Activated CD4-positive, alpha-beta T cell treated with anti-CD3 and anti-CD28 coated beads, Interleukin-2, amount 10 ng/mL, durations not matched to agents 24 days and 14 days (primary cell): ENCODE measurements at regions not wholly inside any gene's neighbourhood (a gene's known extent, or its start where the extent isn't known, plus 50 kb on each side); places are given as distances from the start of the nearest gene placed in this dataset.

ENCODE experiments used
- DNase-seq: peaks from one replicate; pipeline ENCODE4 v3.0.0; 2022
- H3K27ac Mint-ChIP-seq: one replicate; pipeline ENCODE4 v1.8.0; 2022; ENCODE audit warnings: mild to moderate bottlenecking, mixed read lengths
- H3K27me3 Mint-ChIP-seq: one replicate; pipeline ENCODE4 v1.8.0; 2022; ENCODE audit warnings: mixed read lengths
- H3K36me3 Mint-ChIP-seq: one replicate; pipeline ENCODE4 v1.8.0; 2022; ENCODE audit warnings: low read depth, mild to moderate bottlenecking, mixed read lengths
- H3K4me1 Mint-ChIP-seq: one replicate; pipeline ENCODE4 v1.8.0; 2021; ENCODE audit warnings: mixed read lengths
- H3K4me3 Mint-ChIP-seq: one replicate; pipeline ENCODE4 v1.8.0; 2022; ENCODE audit warnings: mild to moderate bottlenecking, moderate library complexity, mixed read lengths
- H3K9me3 Mint-ChIP-seq: one replicate; pipeline ENCODE4 v1.8.0; 2021; ENCODE audit warnings: mixed read lengths
- intact Hi-C: fragments of 100-400 bp; cut with micrococcal nuclease; formaldehyde crosslinking; loops from one replicate; pipeline ENCODE4 v1.15.1; 2023

GRCh38 chr3:103421460-103421859, 986.6 kb downstream of the ZPLD1 start:
- Mint-ChIP-seq H3K4me1 (no peaks in the 10 kb centered on the region), H3K27me3 (no peaks in the 10 kb centered on the region), H3K36me3 (no peaks in the 10 kb centered on the region), H3K27ac (no peak overlapping the region), H3K9me3 (no peaks in the 10 kb centered on the region), H3K4me3 (no peak overlapping the region)
- intact Hi-C loops: no loop called here
- DNase-seq: no peak

DNA sequence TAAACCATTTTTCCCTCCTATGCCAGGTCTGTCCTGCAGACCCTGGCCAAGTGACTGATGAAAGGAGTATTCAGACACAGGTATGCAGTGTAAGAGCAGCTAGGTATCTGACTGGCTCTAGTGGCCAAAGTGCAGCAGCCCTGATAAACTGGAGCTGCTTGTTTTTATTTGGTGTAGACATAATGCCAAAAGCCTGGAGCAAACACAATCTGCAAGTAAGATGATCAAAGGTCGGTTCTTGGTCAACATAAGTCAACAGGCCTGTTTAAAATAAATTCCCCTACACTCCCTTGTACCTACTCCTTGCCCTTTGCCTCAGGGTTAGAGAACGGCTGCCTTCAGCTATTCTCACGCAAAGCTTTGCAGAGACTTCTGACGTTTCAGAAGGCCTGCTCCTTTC, 1003.1 kb downstream of the ZPLD1 start:
- no peaks in the 10 kb centered on the region for H3K36me3 Mint-ChIP-seq
- DNase-seq: no peak
- H3K27me3 Mint-ChIP-seq: no peaks in the 10 kb centered on the region
- no peaks in the 10 kb centered on the region for H3K9me3 Mint-ChIP-seq
- intact Hi-C loops: no loop called here
- no peak overlapping the region for H3K27ac Mint-ChIP-seq
- H3K4me3 Mint-ChIP-seq: no peak overlapping the region
- H3K4me1 Mint-ChIP-seq: no peaks in the 10 kb centered on the region

GRCh38 chr3:103440539-103441203, 1005.9 kb downstream of the ZPLD1 start:
- Mint-ChIP-seq H3K36me3 (no peaks in the 10 kb centered on the region), H3K27ac (no peak overlapping the region), H3K27me3 (no peaks in the 10 kb centered on the region), H3K9me3 (no peaks in the 10 kb centered on the region), H3K4me3 (no peak overlapping the region), H3K4me1 (no peaks in the 10 kb centered on the region)
- no peak for DNase-seq
- intact Hi-C loops: no loop called here

GRCh38 chr3:103446953-103447629, 1012.3 kb downstream of the ZPLD1 start:
- intact Hi-C loops: no loop called here
- H3K4me1 Mint-ChIP-seq: no peaks in the 10 kb centered on the region
- H3K27ac Mint-ChIP-seq: no peak overlapping the region
- H3K36me3 Mint-ChIP-seq: no peaks in the 10 kb centered on the region
- no peak for DNase-seq
- H3K9me3 Mint-ChIP-seq: no peaks in the 10 kb centered on the region
- H3K4me3 Mint-ChIP-seq: no peak overlapping the region
- H3K27me3 Mint-ChIP-seq: no peaks in the 10 kb centered on the region

- Mint-ChIP-seq H3K4me1 (no peaks in the 10 kb centered on the region), H3K36me3 (no peaks in the 10 kb centered on the region), H3K9me3 (no peaks in the 10 kb centered on the region), H3K27ac (no peak overlapping the region), H3K4me3 (no peak overlapping the region), H3K27me3 (no peaks in the 10 kb centered on the region)
- no peak for DNase-seq
- intact Hi-C loops: no loop called here
Measured at GRCh38 chr3:103453152-103453551, 1018.3 kb downstream of the ZPLD1 start.

DNA sequence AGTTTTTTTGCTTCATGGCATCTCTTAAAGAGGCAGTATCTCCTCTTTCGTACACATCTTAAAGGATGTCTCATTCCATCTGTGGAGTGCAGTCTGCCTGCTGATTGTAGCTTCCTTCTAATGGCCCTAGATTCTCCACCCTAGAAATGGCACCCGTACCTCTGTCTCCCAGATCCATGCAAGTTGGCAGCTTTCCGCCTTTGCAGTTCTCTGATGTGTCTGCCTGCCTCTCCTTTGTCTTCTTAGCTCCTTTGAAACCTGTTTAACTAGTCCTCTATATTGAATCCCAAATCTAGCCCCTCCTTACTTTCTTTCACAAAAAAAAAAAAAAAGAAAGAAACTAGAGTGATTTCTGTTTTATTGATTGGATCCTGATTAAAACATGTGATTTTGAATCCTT, 1025.0 kb downstream of the ZPLD1 start:
- intact Hi-C loops: no loop called here
- DNase-seq: no peak
- Mint-ChIP-seq H3K27ac (no peak overlapping the region), H3K4me3 (no peak overlapping the region), H3K36me3 (no peaks in the 10 kb centered on the region), H3K9me3 (no peaks in the 10 kb centered on the region), H3K27me3 (no peaks in the 10 kb centered on the region), H3K4me1 (no peaks in the 10 kb centered on the region)

- no peaks in the 10 kb centered on the region for H3K36me3 Mint-ChIP-seq
- intact Hi-C loops: no loop called here
- H3K4me1 Mint-ChIP-seq: no peaks in the 10 kb centered on the region
- H3K27me3 Mint-ChIP-seq: no peaks in the 10 kb centered on the region
- no peak for DNase-seq
- H3K27ac Mint-ChIP-seq: no peak overlapping the region
- no peak overlapping the region for H3K4me3 Mint-ChIP-seq
- H3K9me3 Mint-ChIP-seq: no peaks in the 10 kb centered on the region
Measured at GRCh38 chr3:103470498-103470897, 1035.7 kb downstream of the ZPLD1 start.

DNA sequence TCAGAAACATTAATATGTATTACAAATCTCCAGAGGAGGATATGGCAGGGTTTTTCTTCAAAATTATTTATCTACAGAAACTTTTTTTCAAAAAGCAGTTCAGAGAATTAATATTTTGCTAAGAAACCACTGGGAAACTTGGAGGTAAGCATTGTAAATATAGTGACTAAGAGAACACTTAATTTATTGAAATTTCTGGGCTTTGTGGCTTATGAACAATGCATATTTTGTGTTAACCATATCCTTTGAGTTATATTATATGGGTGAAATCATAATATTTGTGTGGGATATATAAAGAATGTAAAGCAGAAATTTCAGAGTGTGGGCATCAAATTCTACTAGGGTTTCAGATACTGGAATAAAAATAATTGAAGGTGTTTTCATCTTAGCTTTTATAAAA, 1059.2 kb downstream of the ZPLD1 start:
- no peak overlapping the region for H3K4me3 Mint-ChIP-seq

GRCh38 chr3:103494512-103494911, 1059.7 kb downstream of the ZPLD1 start:
- intact Hi-C loops: no loop called here
- no peaks in the 10 kb centered on the region for H3K36me3 Mint-ChIP-seq
- no peaks in the 10 kb centered on the region for H3K9me3 Mint-ChIP-seq
- H3K4me3 Mint-ChIP-seq: no peak overlapping the region
- H3K27ac Mint-ChIP-seq: no peak overlapping the region
- no peak for DNase-seq
- no peaks in the 10 kb centered on the region for H3K4me1 Mint-ChIP-seq
- no peaks in the 10 kb centered on the region for H3K27me3 Mint-ChIP-seq

More for the DNA sequence above, 1059.2 kb downstream of the ZPLD1 start:
- Mint-ChIP-seq H3K27me3 (no peaks in the 10 kb centered on the region), H3K4me1 (no peaks in the 10 kb centered on the region), H3K27ac (no peak overlapping the region), H3K36me3 (no peaks in the 10 kb centered on the region), H3K9me3 (no peaks in the 10 kb centered on the region)
- no peak for DNase-seq
- intact Hi-C loops: no loop called here

GRCh38 chr3:103495186-103495585, 1060.4 kb downstream of the ZPLD1 start:
- Mint-ChIP-seq H3K4me1 (no peaks in the 10 kb centered on the region), H3K27me3 (no peaks in the 10 kb centered on the region), H3K27ac (no peak overlapping the region), H3K36me3 (no peaks in the 10 kb centered on the region), H3K4me3 (no peak overlapping the region), H3K9me3 (no peaks in the 10 kb centered on the region)
- intact Hi-C loops: no loop called here
- no peak for DNase-seq

DNA sequence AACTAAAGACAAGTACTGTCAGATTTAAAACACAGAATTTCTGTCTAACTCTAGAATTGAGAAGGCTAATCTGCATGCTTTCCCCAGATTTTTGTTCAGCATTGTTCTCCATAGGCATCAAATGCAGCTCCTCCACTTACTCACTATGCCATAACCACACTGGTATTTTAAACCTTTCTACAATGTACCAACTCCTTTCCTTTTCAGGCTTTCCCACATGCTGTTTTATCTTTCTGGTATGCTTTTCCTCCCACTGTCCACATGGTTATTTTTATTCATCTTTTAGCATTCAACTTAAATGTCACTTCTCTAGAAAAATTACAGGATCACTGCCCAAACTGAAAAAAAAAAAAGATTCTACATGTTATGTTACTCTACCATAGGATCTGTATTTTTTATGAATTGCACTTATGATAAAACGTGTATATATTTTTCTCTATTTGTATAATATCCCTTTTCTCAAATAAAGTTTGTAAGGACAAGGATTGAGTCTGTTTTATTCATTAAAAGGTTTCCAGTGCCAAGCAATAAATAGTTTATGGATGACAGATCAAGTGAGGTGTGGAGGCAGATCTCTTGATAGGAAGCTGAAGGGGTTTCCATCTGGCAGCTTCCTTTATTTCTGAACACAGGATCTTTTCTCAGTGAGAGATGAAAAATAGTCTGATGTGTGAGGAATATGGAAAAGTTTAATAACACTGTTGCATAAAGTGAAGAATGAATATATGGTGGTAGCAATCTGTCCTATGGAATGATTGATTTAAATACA, 1064.5 kb downstream of the ZPLD1 start:
- Mint-ChIP-seq H3K4me3 (no peak overlapping the region), H3K27ac (no peak overlapping the region), H3K36me3 (no peaks in the 10 kb centered on the region), H3K4me1 (no peaks in the 10 kb centered on the region), H3K27me3 (no peaks in the 10 kb centered on the region), H3K9me3 (no peaks in the 10 kb centered on the region)
- no peak for DNase-seq
- intact Hi-C loops: no loop called here

GRCh38 chr3:103499967-103500366, 1065.2 kb downstream of the ZPLD1 start:
- Mint-ChIP-seq H3K27me3 (no peaks in the 10 kb centered on the region), H3K9me3 (no peaks in the 10 kb centered on the region), H3K4me3 (no peak overlapping the region), H3K36me3 (no peaks in the 10 kb centered on the region), H3K4me1 (no peaks in the 10 kb centered on the region), H3K27ac (no peak overlapping the region)
- intact Hi-C loops: no loop called here
- no peak for DNase-seq

- peaks cover 7% of the 10 kb centered on the region for H3K9me3 Mint-ChIP-seq
- H3K4me1 Mint-ChIP-seq: no peaks in the 10 kb centered on the region
- intact Hi-C loops: no loop called here
- no peaks in the 10 kb centered on the region for H3K36me3 Mint-ChIP-seq
- H3K27me3 Mint-ChIP-seq: no peaks in the 10 kb centered on the region
- H3K4me3 Mint-ChIP-seq: no peak overlapping the region
- no peak overlapping the region for H3K27ac Mint-ChIP-seq
- DNase-seq: no peak
Measured at GRCh38 chr3:103510760-103511159, 1075.9 kb downstream of the ZPLD1 start.

GRCh38 chr3:103511891-103512290, 1077.1 kb downstream of the ZPLD1 start:
- Mint-ChIP-seq H3K4me3 (no peak overlapping the region), H3K27ac (no peak overlapping the region), H3K9me3 (peaks cover under 1% of the 10 kb centered on the region), H3K4me1 (no peaks in the 10 kb centered on the region), H3K36me3 (no peaks in the 10 kb centered on the region), H3K27me3 (no peaks in the 10 kb centered on the region)
- DNase-seq: no peak
- intact Hi-C loops: no loop called here
